SK-N-SH (cell line): ENCODE measurements at regions not wholly inside any gene's neighbourhood (a gene's known extent, or its start where the extent isn't known, plus 50 kb on each side); places are given as distances from the start of the nearest gene placed in this dataset.

Experiments used
- CTCF ChIA-PET: fragments of 300-600, 350-600 bp; formaldehyde crosslinking; extraction: SDS; loops from one replicate; lab custom pipeline; 2021; lab: Yijun Ruan, JAX
- POLR2A ChIA-PET: fragments of 350-600 bp; sonication (Branson Sonifier 250); formaldehyde crosslinking; extraction: SDS; loops from one replicate; lab custom pipeline; 2020; ENCODE audit warnings: antibody characterized with exemption, inconsistent platforms; lab: Yijun Ruan, JAX
- DNase-seq: peaks from one replicate; pipeline ENCODE4 v3.0.0; 2012
- H2AFZ ChIP-seq: fragments of 200-600 bp; sonication (generic); 2 replicates; pipeline ENCODE4 v1.8.1; 2016; ENCODE audit warnings: antibody characterized with exemption, mild to moderate bottlenecking, low read depth
- H3F3A ChIP-seq: fragments of 200-600 bp; sonication (generic); replicated peaks from 2 replicates; pipeline ENCODE3; 2016; ENCODE audit warnings: antibody characterized with exemption, mild to moderate bottlenecking; ENCODE audit not compliant: insufficient read depth
- H3K27ac ChIP-seq, 2 experiments: fragments of 200-500 bp in 1 of 2; fragments of 200-600 bp in 1 of 2; sonication (Bioruptor generic) in 1 of 2; sonication (generic), shearing (Covaris generic) in 1 of 2; 2 replicates each; pipeline versions ENCODE4 v1.5.1 to v1.6.1; 2014 to 2016; ENCODE audit warnings: low read depth in 2 of 2, inconsistent platforms in 1 of 2, low read length in 1 of 2, mild to moderate bottlenecking in 1 of 2, mixed read lengths in 1 of 2
- H3K27me3 ChIP-seq: fragments of 200-600 bp; sonication (generic), shearing (Covaris generic); 2 replicates; pipeline ENCODE4 v1.6.1; 2016; ENCODE audit warnings: mixed run types; ENCODE audit not compliant: insufficient read depth
- H3K36me3 ChIP-seq, 2 experiments: fragments of 200-500 bp in 1 of 2; fragments of 200-600 bp in 1 of 2; sonication (Bioruptor generic) in 1 of 2; sonication (generic) in 1 of 2; replicated peaks in 1 of 2; 2 replicates each; pipeline versions ENCODE3 to v1.5.1; 2014 to 2016; ENCODE audit warnings: low read length in 1 of 2, mild to moderate bottlenecking in 1 of 2; ENCODE audit not compliant: insufficient read depth in 2 of 2, control insufficient read depth in 1 of 2
- H3K4me1 ChIP-seq, 2 experiments: fragments of 200-500 bp in 1 of 2; fragments of 200-600 bp in 1 of 2; sonication (Bioruptor generic) in 1 of 2; sonication (generic), shearing (Covaris generic) in 1 of 2; 2 replicates each; pipeline versions ENCODE4 v1.5.1 to v1.6.1; 2014 to 2016; ENCODE audit warnings: low read depth in 1 of 2, low read length in 1 of 2, mixed run types in 1 of 2; ENCODE audit not compliant: insufficient read depth in 2 of 2, control insufficient read depth in 1 of 2
- H3K4me2 ChIP-seq: fragments of 200-600 bp; sonication (generic), shearing (Covaris generic); 2 replicates; pipeline ENCODE4 v1.6.1; 2017; ENCODE audit warnings: mixed run types
- H3K4me3 ChIP-seq, 2 experiments: fragments of 200-500 bp in 1 of 2; fragments of 200-600 bp in 1 of 2; sonication (Bioruptor generic) in 1 of 2; sonication (generic), shearing (Covaris generic) in 1 of 2; 2 replicates each; pipeline versions ENCODE4 v1.5.1 to v1.8.1; 2014 to 2016; ENCODE audit warnings: low read depth in 2 of 2, inconsistent platforms in 1 of 2, low read length in 1 of 2, mild to moderate bottlenecking in 1 of 2, mixed read lengths in 1 of 2, moderate library complexity in 1 of 2
- H3K79me2 ChIP-seq: fragments of 200-600 bp; sonication (generic); 2 replicates; pipeline ENCODE4 v1.8.1; 2017; ENCODE audit warnings: mild to moderate bottlenecking; ENCODE audit not compliant: insufficient read depth
- H3K9ac ChIP-seq: fragments of 200-600 bp; sonication (generic); 2 replicates; pipeline ENCODE4 v1.6.1; 2017; ENCODE audit warnings: mixed run types
- H3K9me2 ChIP-seq: fragments of 200-600 bp; sonication (generic); 2 replicates; pipeline ENCODE4 v1.6.1; 2017; ENCODE audit warnings: mixed run types
- H3K9me3 ChIP-seq: fragments of 200-600 bp; sonication (generic); 2 replicates; pipeline ENCODE4 v1.6.1; 2017; ENCODE audit warnings: mixed run types, mild to moderate bottlenecking, moderate library complexity
- H4K20me1 ChIP-seq: fragments of 200-600 bp; sonication (generic); 2 replicates; pipeline ENCODE4 v1.6.1; 2017; ENCODE audit warnings: mild to moderate bottlenecking, mixed run types; ENCODE audit not compliant: insufficient read depth
- CHD2 ChIP-seq: fragments of 150-350 bp; IDR thresholded peaks from 2 replicates; pipeline ENCODE4 v1.6.1; 2018; ENCODE audit warnings: low read length; ENCODE audit not compliant: partially characterized antibody
- EP300 ChIP-seq, 2 experiments: IDR thresholded peaks; 2 replicates each; pipeline versions ENCODE4 v1.4.0 to v1.6.1; 2012; ENCODE audit warnings: borderline replicate concordance in 1 of 2, low read depth in 1 of 2, low read length in 1 of 2
- EZH2phosphoT487 ChIP-seq: fragments of 200-600 bp; sonication (generic); IDR thresholded peaks from 2 replicates; pipeline ENCODE4 v1.6.1; 2017; ENCODE audit warnings: low read depth, mixed run types, mild to moderate bottlenecking, antibody characterized with exemption, moderate library complexity, borderline replicate concordance
- FOSL2 ChIP-seq: IDR thresholded peaks from 2 replicates; pipeline ENCODE4 v1.4.0; 2012; ENCODE audit warnings: low read depth, mild to moderate bottlenecking, moderate library complexity, borderline replicate concordance
- GABPA ChIP-seq: IDR thresholded peaks from 2 replicates; pipeline ENCODE4 v1.4.0; 2012; ENCODE audit warnings: low read depth, mild to moderate bottlenecking
- JUND ChIP-seq: IDR thresholded peaks from 2 replicates; pipeline ENCODE4 v1.4.0; 2012
- MEF2A ChIP-seq: IDR thresholded peaks from 2 replicates; pipeline ENCODE4 v1.4.0; 2012; ENCODE audit warnings: low read depth, borderline replicate concordance
- MXI1 ChIP-seq: IDR thresholded peaks from 2 replicates; pipeline ENCODE4 v1.6.1; 2012; ENCODE audit warnings: mild to moderate bottlenecking, low read depth, low read length, improper control_type of control experiment
- NFIC ChIP-seq: IDR thresholded peaks from 2 replicates; pipeline ENCODE4 v1.4.0; 2012; ENCODE audit warnings: borderline replicate concordance
- POLR2AphosphoS5 ChIP-seq: IDR thresholded peaks from 2 replicates; pipeline ENCODE4 v1.6.1; 2012; ENCODE audit warnings: low read depth, low read length
- RAD21 ChIP-seq: IDR thresholded peaks from 2 replicates; pipeline ENCODE4 v1.6.1; 2012; ENCODE audit warnings: mild to moderate bottlenecking, low read length
- RCOR1 ChIP-seq: fragments of 150-350 bp; IDR thresholded peaks from 2 replicates; pipeline ENCODE4 v1.6.1; 2017; ENCODE audit warnings: antibody characterized with exemption, low read length
- RFX5 ChIP-seq: IDR thresholded peaks from 2 replicates; pipeline ENCODE4 v1.6.1; 2012; ENCODE audit warnings: mild to moderate bottlenecking, improper control_type of control experiment, low read length
- SIN3A ChIP-seq: IDR thresholded peaks from 2 replicates; pipeline ENCODE4 v1.6.1; 2012; ENCODE audit warnings: low read depth, mild to moderate bottlenecking, low read length, moderate library complexity, borderline replicate concordance
- SMC3 ChIP-seq: IDR thresholded peaks from 2 replicates; pipeline ENCODE4 v1.6.1; 2012; ENCODE audit warnings: low read depth, low read length, improper control_type of control experiment
- TAF1 ChIP-seq: IDR thresholded peaks from 2 replicates; pipeline ENCODE4 v1.6.1; 2012; ENCODE audit warnings: low read depth, mild to moderate bottlenecking, low read length, moderate library complexity, borderline replicate concordance
- TEAD4 ChIP-seq: IDR thresholded peaks from 2 replicates; pipeline ENCODE4 v1.4.0; 2012; ENCODE audit warnings: mild to moderate bottlenecking, borderline replicate concordance; ENCODE audit not compliant: insufficient read depth
- YY1 ChIP-seq: IDR thresholded peaks from 2 replicates; pipeline ENCODE4 v1.4.0; 2012; ENCODE audit warnings: low read depth, mild to moderate bottlenecking
- WGBS: methylation state at CpG from one replicate; pipeline ENCODE4 v1.1.6; 2017; ENCODE audit warnings: low lambda C conversion rate; 5-methylcytosine and 5-hydroxymethylcytosine counted together
- TF ChIP-seq, protein P1 (sequence below): IDR thresholded peaks from 2 replicates; pipeline ENCODE4 v1.6.1; 2012; ENCODE audit warnings: mild to moderate bottlenecking, low read depth, low read length, moderate library complexity
- TF ChIP-seq, protein P2 (sequence below): fragments of 150-350 bp; IDR thresholded peaks from 2 replicates; pipeline ENCODE4 v1.6.1; 2016; ENCODE audit warnings: mild to moderate bottlenecking, low read depth, low read length
- TF ChIP-seq, protein P3 (sequence below): fragments of 150-350 bp; IDR thresholded peaks from 2 replicates; pipeline ENCODE4 v1.6.1; 2017; ENCODE audit warnings: antibody characterized with exemption, low read length, low read depth, borderline replicate concordance
- TF ChIP-seq, protein P4 (sequence below): IDR thresholded peaks from 2 replicates; pipeline ENCODE4 v1.4.0; 2012; ENCODE audit warnings: low read depth
- TF ChIP-seq, protein P5 (sequence below): fragments of 200-600 bp; sonication (generic); IDR thresholded peaks from 2 replicates; pipeline ENCODE4 v1.6.1; 2017; ENCODE audit warnings: antibody characterized with exemption, mild to moderate bottlenecking, moderate library complexity

DNA sequence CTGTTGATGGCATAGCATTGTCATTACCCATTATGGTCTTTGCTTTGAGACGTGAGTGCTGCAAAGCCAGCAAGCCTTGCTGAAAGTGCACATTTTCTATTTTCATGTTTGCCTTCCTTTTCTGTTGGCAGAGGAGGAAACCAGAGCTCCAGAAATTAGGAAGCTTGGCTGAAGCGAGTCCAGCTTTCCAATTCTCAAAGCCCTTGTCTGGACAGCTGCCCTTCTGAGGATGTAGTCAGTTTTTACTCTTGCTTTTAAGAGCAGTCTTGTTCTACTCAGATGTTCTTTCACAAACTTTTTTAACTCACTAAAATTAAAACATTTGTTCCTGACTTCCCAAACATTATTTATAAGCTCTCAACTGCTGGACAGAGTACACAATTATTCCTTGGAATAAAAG lies 93.8 kb downstream of the ICOS start (continued):
- TF ChIP-seq MXI1 (no peak), POLR2AphosphoS5 (no peak), NFIC (no peak), CHD2 (no peak), TEAD4 (no peak), FOSL2 (no peak)
- TF ChIP-seq, protein P1, sequence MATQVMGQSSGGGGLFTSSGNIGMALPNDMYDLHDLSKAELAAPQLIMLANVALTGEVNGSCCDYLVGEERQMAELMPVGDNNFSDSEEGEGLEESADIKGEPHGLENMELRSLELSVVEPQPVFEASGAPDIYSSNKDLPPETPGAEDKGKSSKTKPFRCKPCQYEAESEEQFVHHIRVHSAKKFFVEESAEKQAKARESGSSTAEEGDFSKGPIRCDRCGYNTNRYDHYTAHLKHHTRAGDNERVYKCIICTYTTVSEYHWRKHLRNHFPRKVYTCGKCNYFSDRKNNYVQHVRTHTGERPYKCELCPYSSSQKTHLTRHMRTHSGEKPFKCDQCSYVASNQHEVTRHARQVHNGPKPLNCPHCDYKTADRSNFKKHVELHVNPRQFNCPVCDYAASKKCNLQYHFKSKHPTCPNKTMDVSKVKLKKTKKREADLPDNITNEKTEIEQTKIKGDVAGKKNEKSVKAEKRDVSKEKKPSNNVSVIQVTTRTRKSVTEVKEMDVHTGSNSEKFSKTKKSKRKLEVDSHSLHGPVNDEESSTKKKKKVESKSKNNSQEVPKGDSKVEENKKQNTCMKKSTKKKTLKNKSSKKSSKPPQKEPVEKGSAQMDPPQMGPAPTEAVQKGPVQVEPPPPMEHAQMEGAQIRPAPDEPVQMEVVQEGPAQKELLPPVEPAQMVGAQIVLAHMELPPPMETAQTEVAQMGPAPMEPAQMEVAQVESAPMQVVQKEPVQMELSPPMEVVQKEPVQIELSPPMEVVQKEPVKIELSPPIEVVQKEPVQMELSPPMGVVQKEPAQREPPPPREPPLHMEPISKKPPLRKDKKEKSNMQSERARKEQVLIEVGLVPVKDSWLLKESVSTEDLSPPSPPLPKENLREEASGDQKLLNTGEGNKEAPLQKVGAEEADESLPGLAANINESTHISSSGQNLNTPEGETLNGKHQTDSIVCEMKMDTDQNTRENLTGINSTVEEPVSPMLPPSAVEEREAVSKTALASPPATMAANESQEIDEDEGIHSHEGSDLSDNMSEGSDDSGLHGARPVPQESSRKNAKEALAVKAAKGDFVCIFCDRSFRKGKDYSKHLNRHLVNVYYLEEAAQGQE, result no peak

DNA sequence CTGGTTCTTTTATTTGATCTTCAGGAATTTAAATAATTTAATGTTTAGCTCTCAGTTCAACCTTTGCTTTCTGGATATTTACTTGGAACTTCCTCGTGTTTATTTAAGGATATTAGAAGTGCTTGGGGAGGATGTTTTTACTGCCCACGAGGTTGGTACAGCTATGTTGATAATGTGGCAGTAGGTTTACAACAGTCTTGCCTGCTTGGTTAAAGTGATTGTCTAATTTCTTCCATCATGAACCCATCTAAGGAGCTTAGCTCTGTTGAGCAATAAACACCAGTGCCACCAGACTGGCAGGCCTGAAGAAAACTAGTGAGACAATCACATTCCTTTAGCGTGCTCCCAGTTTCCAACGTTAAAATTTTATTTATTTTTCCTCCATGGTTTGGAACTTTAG lies 94.5 kb downstream of the ICOS start:
- Histone ChIP-seq H3K36me3 (no peaks in the 10 kb centered on the region), H2AFZ (no peak overlapping the region), H3K9me2 (no peaks in the 10 kb centered on the region), H3K27ac (no peak overlapping the region), H3K4me3 (no peak overlapping the region), H3K27me3 (no peaks in the 10 kb centered on the region; the same call in 1 of the 2 replicates), H3K9ac (no peak overlapping the region), H3F3A (no peaks in the 10 kb centered on the region), H3K4me1 (no peaks in the 10 kb centered on the region; a peak in 2 of 4 replicates), H3K4me2 (no peak overlapping the region), H3K79me2 (no peaks in the 10 kb centered on the region), H3K9me3 (no peaks in the 10 kb centered on the region), H4K20me1 (no peaks in the 10 kb centered on the region)
- TF ChIP-seq EP300 (IDR thresholded peaks at IDR 0.05; ENCODE audit: borderline replicate concordance in 1 of 2, low read depth in 1 of 2, low read length in 1 of 2) (no peak), RCOR1 (no peak), TAF1 (no peak), SIN3A (no peak), GABPA (no peak), JUND (no peak), RAD21 (no peak), MEF2A (no peak), FOSL2 (no peak), MXI1 (no peak), SMC3 (no peak), NFIC (no peak), TEAD4 (no peak), RFX5 (no peak), YY1 (no peak), EZH2phosphoT487 (no peak)
- TF ChIP-seq, protein P2, sequence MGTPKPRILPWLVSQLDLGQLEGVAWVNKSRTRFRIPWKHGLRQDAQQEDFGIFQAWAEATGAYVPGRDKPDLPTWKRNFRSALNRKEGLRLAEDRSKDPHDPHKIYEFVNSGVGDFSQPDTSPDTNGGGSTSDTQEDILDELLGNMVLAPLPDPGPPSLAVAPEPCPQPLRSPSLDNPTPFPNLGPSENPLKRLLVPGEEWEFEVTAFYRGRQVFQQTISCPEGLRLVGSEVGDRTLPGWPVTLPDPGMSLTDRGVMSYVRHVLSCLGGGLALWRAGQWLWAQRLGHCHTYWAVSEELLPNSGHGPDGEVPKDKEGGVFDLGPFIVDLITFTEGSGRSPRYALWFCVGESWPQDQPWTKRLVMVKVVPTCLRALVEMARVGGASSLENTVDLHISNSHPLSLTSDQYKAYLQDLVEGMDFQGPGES, result no peak
- TF ChIP-seq, protein P3, sequence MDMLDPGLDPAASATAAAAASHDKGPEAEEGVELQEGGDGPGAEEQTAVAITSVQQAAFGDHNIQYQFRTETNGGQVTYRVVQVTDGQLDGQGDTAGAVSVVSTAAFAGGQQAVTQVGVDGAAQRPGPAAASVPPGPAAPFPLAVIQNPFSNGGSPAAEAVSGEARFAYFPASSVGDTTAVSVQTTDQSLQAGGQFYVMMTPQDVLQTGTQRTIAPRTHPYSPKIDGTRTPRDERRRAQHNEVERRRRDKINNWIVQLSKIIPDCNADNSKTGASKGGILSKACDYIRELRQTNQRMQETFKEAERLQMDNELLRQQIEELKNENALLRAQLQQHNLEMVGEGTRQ, result no peak
- TF ChIP-seq, protein P4, sequence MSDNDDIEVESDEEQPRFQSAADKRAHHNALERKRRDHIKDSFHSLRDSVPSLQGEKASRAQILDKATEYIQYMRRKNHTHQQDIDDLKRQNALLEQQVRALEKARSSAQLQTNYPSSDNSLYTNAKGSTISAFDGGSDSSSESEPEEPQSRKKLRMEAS, result no peak
- TF ChIP-seq, protein P5, sequence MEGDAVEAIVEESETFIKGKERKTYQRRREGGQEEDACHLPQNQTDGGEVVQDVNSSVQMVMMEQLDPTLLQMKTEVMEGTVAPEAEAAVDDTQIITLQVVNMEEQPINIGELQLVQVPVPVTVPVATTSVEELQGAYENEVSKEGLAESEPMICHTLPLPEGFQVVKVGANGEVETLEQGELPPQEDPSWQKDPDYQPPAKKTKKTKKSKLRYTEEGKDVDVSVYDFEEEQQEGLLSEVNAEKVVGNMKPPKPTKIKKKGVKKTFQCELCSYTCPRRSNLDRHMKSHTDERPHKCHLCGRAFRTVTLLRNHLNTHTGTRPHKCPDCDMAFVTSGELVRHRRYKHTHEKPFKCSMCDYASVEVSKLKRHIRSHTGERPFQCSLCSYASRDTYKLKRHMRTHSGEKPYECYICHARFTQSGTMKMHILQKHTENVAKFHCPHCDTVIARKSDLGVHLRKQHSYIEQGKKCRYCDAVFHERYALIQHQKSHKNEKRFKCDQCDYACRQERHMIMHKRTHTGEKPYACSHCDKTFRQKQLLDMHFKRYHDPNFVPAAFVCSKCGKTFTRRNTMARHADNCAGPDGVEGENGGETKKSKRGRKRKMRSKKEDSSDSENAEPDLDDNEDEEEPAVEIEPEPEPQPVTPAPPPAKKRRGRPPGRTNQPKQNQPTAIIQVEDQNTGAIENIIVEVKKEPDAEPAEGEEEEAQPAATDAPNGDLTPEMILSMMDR, result no peak
- ChIA-PET POLR2A (no interaction called here), CTCF (interaction anchor here (0.9 to 1.1 kb wide), 2 partner anchors 23 to 91 kb away, joined by 3 read pairs; no protein-coding TSS in a partner anchor)
- DNase-seq, result no peak
- 28% methylated on average over 4 of the region's 4 CpGs for WGBS
